MCF 10A (cell line): ENCODE measurements at regions not wholly inside any gene's neighbourhood (a gene's known extent, or its start where the extent isn't known, plus 50 kb on each side); places are given as distances from the start of the nearest gene placed in this dataset.

Source experiments
- BruUV-seq: library from RNA; stranded (reverse); fragments of 400-500 nt; replicated peaks from 2 replicates; lab custom pipeline; 2021; lab: Mats Ljungman, UMichigan
- CTCF ChIA-PET: fragments of 300-600 bp; sonication (Branson Sonifier 250); formaldehyde crosslinking; extraction: SDS; loops from one replicate; lab custom pipeline; 2021; ENCODE audit warnings: antibody characterized with exemption, inconsistent platforms; lab: Yijun Ruan, JAX
- POLR2A ChIA-PET: fragments of 300-600, 350-650 bp; sonication (Branson Sonifier 250); formaldehyde crosslinking; extraction: SDS; loops from one replicate; lab custom pipeline; 2020; ENCODE audit warnings: antibody characterized with exemption, inconsistent platforms; lab: Yijun Ruan, JAX
- DNase-seq: peaks from one replicate; pipeline ENCODE4 v3.0.0-alpha.2; 2018; ENCODE audit not compliant: unreplicated experiment
- H3K27ac Mint-ChIP-seq: one replicate; pipeline ENCODE4 v1.8.0; 2022; ENCODE audit warnings: mild to moderate bottlenecking, low read depth, mixed read lengths; ENCODE audit not compliant: unreplicated experiment
- H3K27me3 Mint-ChIP-seq: one replicate; pipeline ENCODE4 v1.8.0; 2022; ENCODE audit warnings: mixed read lengths; ENCODE audit not compliant: insufficient read depth, unreplicated experiment
- H3K36me3 Mint-ChIP-seq: one replicate; pipeline ENCODE4 v1.8.0; 2022; ENCODE audit warnings: mild to moderate bottlenecking, moderate library complexity, mixed read lengths; ENCODE audit not compliant: insufficient read depth, unreplicated experiment
- H3K4me1 Mint-ChIP-seq: one replicate; pipeline ENCODE4 v1.8.0; 2022; ENCODE audit warnings: mixed read lengths; ENCODE audit not compliant: insufficient read depth, unreplicated experiment
- H3K4me3 Mint-ChIP-seq: one replicate; pipeline ENCODE4 v1.8.0; 2022; ENCODE audit warnings: mild to moderate bottlenecking, moderate library complexity, mixed read lengths; ENCODE audit not compliant: unreplicated experiment
- H3K9me3 Mint-ChIP-seq: one replicate; pipeline ENCODE4 v1.8.0; 2022; ENCODE audit warnings: mixed read lengths; ENCODE audit not compliant: unreplicated experiment
- intact Hi-C: fragments of 100-400 bp; cut with micrococcal nuclease; formaldehyde crosslinking; loops from 2 replicates; pipeline ENCODE4 v1.14.1; 2022
- TF ChIP-seq, protein P1 (sequence below): fragments of 200-600 bp; IDR thresholded peaks from one replicate; pipeline ENCODE4 v1.8.0; 2022; ENCODE audit warnings: antibody characterized with exemption, mild to moderate bottlenecking; ENCODE audit not compliant: unreplicated experiment

DNA sequence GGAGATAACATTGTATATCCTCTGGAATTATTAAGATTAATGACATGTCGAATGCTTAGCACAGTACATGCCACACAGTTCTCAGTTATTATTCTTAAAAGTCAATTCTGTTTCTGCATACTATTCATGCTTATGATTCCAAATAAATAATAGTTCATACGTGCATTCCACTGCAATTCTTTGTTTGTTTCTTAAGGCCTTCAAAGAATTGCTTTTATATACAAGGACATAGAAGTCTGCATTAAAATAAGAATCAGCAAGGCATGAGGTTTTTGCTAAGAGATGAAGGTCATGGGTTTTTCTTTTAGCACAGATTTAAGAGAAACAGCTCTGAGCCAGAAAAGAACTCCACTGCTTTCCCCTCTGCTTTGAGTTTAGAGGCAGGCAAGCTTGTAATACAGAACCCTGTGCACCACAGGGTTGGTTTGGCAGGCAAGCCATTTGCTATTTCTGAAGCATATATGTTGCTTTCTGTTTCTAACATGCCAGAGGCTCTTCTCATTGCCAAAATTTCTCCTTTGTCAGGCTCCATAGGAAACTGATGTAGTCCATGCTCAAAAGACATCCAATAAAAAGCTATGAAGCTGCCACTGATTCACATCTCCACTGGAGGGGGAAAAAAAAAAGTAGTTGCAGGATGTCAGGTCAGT, 420.6 kb upstream of the TYRP1 start:
- no peak overlapping the region for H3K4me3 Mint-ChIP-seq
- ChIA-PET CTCF (interaction anchor here (0.6 kb wide), 1 partner anchor 702 kb away, joined by 3 read pairs; no protein-coding TSS in a partner anchor), POLR2A (no interaction called here)
- no peaks in the 10 kb centered on the region for H3K4me1 Mint-ChIP-seq
- TF ChIP-seq, protein P1, sequence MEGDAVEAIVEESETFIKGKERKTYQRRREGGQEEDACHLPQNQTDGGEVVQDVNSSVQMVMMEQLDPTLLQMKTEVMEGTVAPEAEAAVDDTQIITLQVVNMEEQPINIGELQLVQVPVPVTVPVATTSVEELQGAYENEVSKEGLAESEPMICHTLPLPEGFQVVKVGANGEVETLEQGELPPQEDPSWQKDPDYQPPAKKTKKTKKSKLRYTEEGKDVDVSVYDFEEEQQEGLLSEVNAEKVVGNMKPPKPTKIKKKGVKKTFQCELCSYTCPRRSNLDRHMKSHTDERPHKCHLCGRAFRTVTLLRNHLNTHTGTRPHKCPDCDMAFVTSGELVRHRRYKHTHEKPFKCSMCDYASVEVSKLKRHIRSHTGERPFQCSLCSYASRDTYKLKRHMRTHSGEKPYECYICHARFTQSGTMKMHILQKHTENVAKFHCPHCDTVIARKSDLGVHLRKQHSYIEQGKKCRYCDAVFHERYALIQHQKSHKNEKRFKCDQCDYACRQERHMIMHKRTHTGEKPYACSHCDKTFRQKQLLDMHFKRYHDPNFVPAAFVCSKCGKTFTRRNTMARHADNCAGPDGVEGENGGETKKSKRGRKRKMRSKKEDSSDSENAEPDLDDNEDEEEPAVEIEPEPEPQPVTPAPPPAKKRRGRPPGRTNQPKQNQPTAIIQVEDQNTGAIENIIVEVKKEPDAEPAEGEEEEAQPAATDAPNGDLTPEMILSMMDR = no peak
- intact Hi-C loops = no loop called here
- peaks cover 11% of the 10 kb centered on the region for H3K27me3 Mint-ChIP-seq
- no peak overlapping the region for H3K27ac Mint-ChIP-seq
- H3K36me3 Mint-ChIP-seq = no peaks in the 10 kb centered on the region
- no peak for DNase-seq
- no TSS peak for BruUV-seq
- no peaks in the 10 kb centered on the region for H3K9me3 Mint-ChIP-seq

DNA sequence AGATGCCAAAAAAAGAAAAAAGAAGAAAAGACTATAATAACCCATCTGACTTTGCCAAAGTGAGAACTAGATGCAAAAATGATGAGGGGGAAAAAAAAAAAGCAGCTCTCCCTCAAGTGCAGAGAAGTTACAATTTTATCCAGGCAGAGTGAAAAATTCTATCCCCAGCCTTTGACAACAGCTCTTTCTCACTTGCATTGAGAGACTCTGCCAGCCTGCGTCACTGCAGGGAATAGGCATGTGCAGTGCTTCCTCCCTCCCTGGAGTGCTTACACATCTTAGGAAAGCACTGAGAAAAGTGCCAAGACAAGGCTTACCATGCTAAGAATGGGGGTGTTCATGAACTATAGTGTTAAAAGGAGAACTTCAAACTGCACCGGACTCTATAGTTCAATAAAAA, 418.6 kb upstream of the TYRP1 start:
- Mint-ChIP-seq H3K4me1 (no peaks in the 10 kb centered on the region), H3K4me3 (no peak overlapping the region), H3K9me3 (no peaks in the 10 kb centered on the region), H3K36me3 (no peaks in the 10 kb centered on the region), H3K27ac (no peak overlapping the region), H3K27me3 (peaks cover 11% of the 10 kb centered on the region)
- CTCF ChIA-PET = interaction anchor here (0.7 kb wide), 1 partner anchor 52 kb away, joined by 3 read pairs; no protein-coding TSS in a partner anchor
- POLR2A ChIA-PET = no interaction called here
- BruUV-seq = no TSS peak
- TF ChIP-seq, protein P1 = no peak
- DNase-seq = no peak
- intact Hi-C loops = no loop called here

DNA sequence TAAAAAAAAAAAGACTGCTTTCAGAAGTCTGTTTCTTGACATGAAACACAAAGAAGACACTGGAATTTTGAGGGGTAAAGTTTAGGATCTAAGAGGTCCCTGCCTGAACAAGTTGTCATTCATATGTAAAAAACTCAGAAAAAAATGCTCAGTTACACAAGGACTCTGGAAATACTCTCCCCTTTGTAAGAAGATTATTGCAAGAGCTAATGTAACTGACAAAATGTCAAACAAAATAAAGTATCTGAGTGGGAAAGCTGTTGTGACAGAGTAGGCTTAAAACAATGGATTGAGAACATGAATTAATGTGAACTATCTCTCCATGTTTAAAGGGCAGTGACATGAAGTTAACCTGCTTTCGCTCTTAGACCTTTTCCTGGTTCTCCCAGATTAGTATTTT, 416.7 kb upstream of the TYRP1 start:
- POLR2A ChIA-PET = interaction anchor here (0.7 kb wide), 1 partner anchor 756 kb away, joined by 3 read pairs; no protein-coding TSS in a partner anchor
- CTCF ChIA-PET = no interaction called here
- no peak overlapping the region for H3K27ac Mint-ChIP-seq
- no peaks in the 10 kb centered on the region for H3K9me3 Mint-ChIP-seq
- BruUV-seq = no TSS peak
- H3K4me1 Mint-ChIP-seq = no peaks in the 10 kb centered on the region
- H3K27me3 Mint-ChIP-seq = peaks cover 28% of the 10 kb centered on the region
- H3K36me3 Mint-ChIP-seq = no peaks in the 10 kb centered on the region
- TF ChIP-seq, protein P1 = no peak
- H3K4me3 Mint-ChIP-seq = no peak overlapping the region
- no peak for DNase-seq
- intact Hi-C loops = no loop called here

DNA sequence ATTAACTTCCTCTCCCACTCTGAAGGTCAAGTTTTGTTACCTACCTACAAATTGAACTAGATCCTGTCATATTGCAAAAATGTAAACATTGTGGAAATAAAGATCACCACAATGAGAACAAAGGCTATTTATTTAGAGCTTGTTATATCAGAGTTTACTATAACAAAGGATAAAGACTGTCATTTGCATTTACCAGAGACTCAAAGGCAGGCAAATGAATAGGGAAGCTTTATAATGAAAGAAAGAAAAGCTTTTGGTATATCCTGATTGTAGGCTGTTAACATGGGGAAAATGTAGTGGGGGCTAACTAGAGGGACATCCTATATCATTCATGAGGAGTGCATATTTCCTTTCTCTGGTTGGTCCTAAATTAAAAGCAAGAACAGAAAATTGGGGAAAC, 403.5 kb upstream of the TYRP1 start:
- intact Hi-C loops = no loop called here
- ChIA-PET POLR2A (no interaction called here), CTCF (no interaction called here)
- Mint-ChIP-seq H3K4me3 (no peak overlapping the region), H3K4me1 (no peaks in the 10 kb centered on the region), H3K9me3 (no peaks in the 10 kb centered on the region), H3K27ac (no peak overlapping the region), H3K27me3 (peaks cover 11% of the 10 kb centered on the region), H3K36me3 (no peaks in the 10 kb centered on the region)
- DNase-seq = no peak
- TF ChIP-seq, protein P1 = no peak
- BruUV-seq = no TSS peak
